Left ventricle myocardium inferior (tissue), 1 donor: ENCODE measurements at regions not wholly inside any gene's neighbourhood (a gene's known extent, or its start where the extent isn't known, plus 50 kb on each side); places are given as distances from the start of the nearest gene placed in this dataset.

Experiments
- DNase-seq: peaks from one replicate; pipeline ENCODE4 v3.0.0-alpha.2; 2020
- H3K27ac ChIP-seq: fragments of 200-600 bp; replicated peaks from 2 replicates; pipeline ENCODE4 v1.8.0; 2021
- H3K27me3 ChIP-seq: fragments of 200-600 bp; 2 replicates; pipeline ENCODE4 v1.8.0; 2021; ENCODE audit warnings: low read depth
- H3K36me3 ChIP-seq: fragments of 200-600 bp; 2 replicates; pipeline ENCODE4 v1.8.0; 2021
- H3K4me1 ChIP-seq: fragments of 200-600 bp; 2 replicates; pipeline ENCODE4 v1.8.0; 2021
- H3K4me3 ChIP-seq: fragments of 200-600 bp; 2 replicates; pipeline ENCODE4 v1.8.0; 2021; ENCODE audit warnings: mild to moderate bottlenecking, moderate library complexity
- H3K9me3 ChIP-seq: fragments of 200-600 bp; replicated peaks from 2 replicates; pipeline ENCODE4 v1.8.0; 2021
- intact Hi-C: fragments of 100-400 bp; cut with micrococcal nuclease; formaldehyde crosslinking; loops from one replicate; pipeline ENCODE4 v1.11.0; 2022
- TF ChIP-seq, protein P1 (sequence below): fragments of 200-600 bp; IDR thresholded peaks from 2 replicates; pipeline ENCODE4 v1.8.0; 2021; ENCODE audit warnings: antibody characterized with exemption, mild to moderate bottlenecking, borderline replicate concordance
- donor health status: DM: no; HTN: yes; CAD: no; lungs with severe emphysema.

DNA sequence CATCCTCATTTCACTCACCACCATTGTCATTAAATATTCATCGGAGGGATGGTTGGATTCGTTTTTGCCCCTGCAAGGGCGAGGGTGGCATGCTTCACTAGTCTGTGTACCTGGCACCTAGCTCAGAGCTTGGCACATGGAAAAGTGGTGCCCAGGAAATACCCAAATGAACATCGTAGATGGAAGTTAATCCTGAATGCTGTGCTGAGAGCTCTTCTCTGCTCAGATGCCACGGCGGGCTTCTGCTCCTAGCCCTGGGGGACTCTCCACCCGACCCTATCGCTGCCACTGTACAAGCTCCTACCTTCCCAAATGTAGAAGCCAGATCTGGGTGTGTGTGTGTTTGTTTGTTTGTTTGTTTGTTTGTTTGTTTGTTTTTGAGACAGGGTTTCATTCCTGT, 113.0 kb upstream of the ZNF507 start:
- no peak overlapping the region for H3K27ac ChIP-seq
- no peaks in the 10 kb centered on the region for H3K36me3 ChIP-seq
- intact Hi-C loops: no loop called here
- TF ChIP-seq, protein P1, sequence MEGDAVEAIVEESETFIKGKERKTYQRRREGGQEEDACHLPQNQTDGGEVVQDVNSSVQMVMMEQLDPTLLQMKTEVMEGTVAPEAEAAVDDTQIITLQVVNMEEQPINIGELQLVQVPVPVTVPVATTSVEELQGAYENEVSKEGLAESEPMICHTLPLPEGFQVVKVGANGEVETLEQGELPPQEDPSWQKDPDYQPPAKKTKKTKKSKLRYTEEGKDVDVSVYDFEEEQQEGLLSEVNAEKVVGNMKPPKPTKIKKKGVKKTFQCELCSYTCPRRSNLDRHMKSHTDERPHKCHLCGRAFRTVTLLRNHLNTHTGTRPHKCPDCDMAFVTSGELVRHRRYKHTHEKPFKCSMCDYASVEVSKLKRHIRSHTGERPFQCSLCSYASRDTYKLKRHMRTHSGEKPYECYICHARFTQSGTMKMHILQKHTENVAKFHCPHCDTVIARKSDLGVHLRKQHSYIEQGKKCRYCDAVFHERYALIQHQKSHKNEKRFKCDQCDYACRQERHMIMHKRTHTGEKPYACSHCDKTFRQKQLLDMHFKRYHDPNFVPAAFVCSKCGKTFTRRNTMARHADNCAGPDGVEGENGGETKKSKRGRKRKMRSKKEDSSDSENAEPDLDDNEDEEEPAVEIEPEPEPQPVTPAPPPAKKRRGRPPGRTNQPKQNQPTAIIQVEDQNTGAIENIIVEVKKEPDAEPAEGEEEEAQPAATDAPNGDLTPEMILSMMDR: no peak
- no peak for DNase-seq
- no peaks in the 10 kb centered on the region for H3K9me3 ChIP-seq
- H3K4me3 ChIP-seq: no peak overlapping the region
- peaks cover 94% of the 10 kb centered on the region for H3K27me3 ChIP-seq
- no peaks in the 10 kb centered on the region for H3K4me1 ChIP-seq

DNA sequence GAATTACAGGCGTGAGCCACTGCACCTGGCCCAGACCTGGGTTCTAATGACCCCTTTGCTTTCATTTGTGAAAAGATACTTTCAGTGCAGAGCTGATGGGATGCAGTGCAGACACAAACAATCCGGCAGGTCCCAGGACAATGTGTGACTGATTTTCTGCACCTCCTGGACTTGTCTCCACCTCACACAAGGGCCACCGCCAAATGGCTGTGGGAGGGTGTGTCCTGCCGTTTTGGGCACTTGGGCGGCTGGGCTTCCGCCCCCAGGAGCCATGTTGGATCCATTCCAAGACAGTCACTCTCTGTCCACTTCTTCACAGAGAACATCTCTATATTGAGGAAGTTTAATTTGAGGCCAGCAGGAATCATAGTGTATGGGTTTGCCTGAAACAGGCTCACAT, 112.3 kb upstream of the ZNF507 start:
- Histone ChIP-seq H3K27ac (no peak overlapping the region), H3K4me1 (no peaks in the 10 kb centered on the region), H3K36me3 (no peaks in the 10 kb centered on the region), H3K4me3 (no peak overlapping the region), H3K27me3 (peaks cover 94% of the 10 kb centered on the region), H3K9me3 (no peaks in the 10 kb centered on the region)
- TF ChIP-seq, protein P1: no peak
- DNase-seq: no peak
- intact Hi-C loops: no loop called here

DNA sequence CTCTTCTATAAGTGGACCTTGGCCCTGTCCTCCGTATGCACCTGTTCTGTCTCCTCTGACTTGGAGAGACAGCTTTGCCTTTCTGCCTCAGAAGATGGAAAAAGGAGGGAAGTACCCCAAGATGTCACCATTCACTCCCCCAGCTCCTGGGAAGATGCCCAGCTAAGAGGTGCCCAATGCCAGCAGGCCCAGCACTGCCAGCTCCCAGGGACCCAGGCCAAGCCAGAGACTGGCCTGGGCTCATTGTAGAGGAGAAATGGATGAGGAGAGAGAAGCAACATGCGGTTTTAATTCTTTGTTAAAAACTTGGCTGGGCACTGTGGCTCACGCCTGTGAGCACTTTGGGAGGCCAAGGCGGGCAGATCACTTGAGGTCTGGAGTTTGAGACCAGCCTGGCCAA, 111.5 kb upstream of the ZNF507 start:
- H3K27me3 ChIP-seq: peaks cover 94% of the 10 kb centered on the region
- intact Hi-C loops: no loop called here

DNA sequence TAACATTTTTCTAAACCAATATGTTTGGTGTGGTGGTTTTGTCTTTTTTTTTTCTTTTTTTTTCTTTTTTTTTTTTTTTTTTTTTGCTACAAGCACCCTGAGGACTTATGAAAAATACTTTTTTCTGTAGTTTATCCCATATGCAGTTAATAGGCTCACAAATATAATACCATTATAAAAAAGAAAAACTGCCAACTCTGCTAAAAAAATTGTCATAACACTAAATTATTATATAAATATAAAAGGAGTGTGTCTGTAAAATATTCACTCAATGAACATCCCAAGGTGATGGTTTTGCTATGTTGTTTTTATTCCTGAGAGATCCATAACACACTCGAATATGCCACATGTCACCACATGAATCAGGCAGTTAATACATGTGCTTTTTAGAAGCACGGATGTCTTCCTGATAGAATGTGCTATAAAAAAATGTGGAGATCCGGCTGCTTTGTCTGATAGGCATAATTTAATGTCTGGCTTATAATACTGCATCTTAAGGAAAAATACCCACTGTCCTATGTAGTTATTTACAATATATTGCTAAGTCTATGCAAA, 110.7 kb upstream of the ZNF507 start:
- intact Hi-C loops: no loop called here
- H3K4me1 ChIP-seq: no peaks in the 10 kb centered on the region

More for the DNA sequence above, 111.5 kb upstream of the ZNF507 start:
- no peaks in the 10 kb centered on the region for H3K9me3 ChIP-seq
- H3K27ac ChIP-seq: no peak overlapping the region
- no peak overlapping the region for H3K4me3 ChIP-seq
- no peaks in the 10 kb centered on the region for H3K36me3 ChIP-seq
- TF ChIP-seq, protein P1: no peak
- DNase-seq: no peak
- no peaks in the 10 kb centered on the region for H3K4me1 ChIP-seq

DNA sequence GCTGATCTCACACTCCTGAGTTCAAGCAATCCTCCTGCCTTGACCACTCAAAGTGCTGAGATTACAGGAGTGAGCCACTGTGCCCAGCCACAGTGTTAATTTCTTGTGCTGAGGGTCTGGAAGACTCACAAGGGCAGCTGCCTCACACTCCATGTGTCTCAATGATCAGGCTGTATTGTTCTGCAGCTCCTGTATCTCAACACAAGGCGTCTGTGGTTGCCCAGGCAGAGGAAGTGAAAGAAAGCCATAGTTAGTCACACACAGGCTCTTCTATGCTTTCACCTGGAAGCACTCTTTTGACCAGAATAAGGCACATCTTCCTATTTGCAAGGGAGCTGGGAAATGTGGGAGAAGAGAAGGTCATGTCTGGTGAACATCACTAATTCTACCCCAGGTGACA, 107.3 kb upstream of the ZNF507 start:
- intact Hi-C loops: no loop called here
- no peaks in the 10 kb centered on the region for H3K4me1 ChIP-seq
- H3K36me3 ChIP-seq: no peaks in the 10 kb centered on the region
- peaks cover 64% of the 10 kb centered on the region for H3K27me3 ChIP-seq
- DNase-seq: no peak
- no peak overlapping the region for H3K27ac ChIP-seq
- H3K9me3 ChIP-seq: no peaks in the 10 kb centered on the region
- TF ChIP-seq, protein P1: no peak
- H3K4me3 ChIP-seq: no peak overlapping the region

More for the DNA sequence above, 110.7 kb upstream of the ZNF507 start:
- TF ChIP-seq, protein P1: no peak
- H3K9me3 ChIP-seq: no peaks in the 10 kb centered on the region
- H3K27me3 ChIP-seq: peaks cover 90% of the 10 kb centered on the region
- no peaks in the 10 kb centered on the region for H3K36me3 ChIP-seq
- DNase-seq: no peak
- H3K27ac ChIP-seq: no peak overlapping the region
- no peak overlapping the region for H3K4me3 ChIP-seq
